ENCODE measurements at regions not wholly inside any gene's neighbourhood (a gene's known extent, or its start where the extent isn't known, plus 50 kb on each side); places are given as distances from the start of the nearest gene placed in this dataset.

DNA sequence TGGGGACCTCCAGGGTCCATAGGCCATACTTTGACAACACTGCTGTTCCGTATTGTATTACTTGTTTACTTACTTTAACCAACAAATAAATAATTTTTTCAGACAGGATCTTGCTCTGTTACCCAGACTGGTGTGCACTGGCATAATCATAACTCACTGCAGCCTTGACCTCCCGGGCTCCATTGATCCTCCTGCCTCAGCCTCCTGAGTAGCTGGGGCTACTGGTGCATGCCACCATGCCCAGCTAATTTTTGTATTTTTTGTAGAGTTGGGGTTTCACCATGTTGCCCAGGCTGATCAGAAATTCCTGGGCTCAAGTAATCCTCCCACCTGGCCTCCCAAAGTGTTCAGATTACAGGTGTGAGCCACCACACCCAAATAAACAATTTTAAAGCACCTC is 64.9 kb upstream of the C15orf39 start:
- H3K36me3 ChIP-seq: no peaks in the 10 kb centered on the region
- WGBS, 5 donors: 87 to 98% (median 96%) methylated on average over 2 of the region's 2 CpGs
- no peak for TF ChIP-seq POLR2A (IDR thresholded peaks at IDR 0.05)
- no peak for TF ChIP-seq POLR2AphosphoS5 (IDR thresholded peaks at IDR 0.05)
- no peak for TF ChIP-seq CTCF (IDR thresholded peaks at IDR 0.05)
- no peak for TF ChIP-seq EP300 (IDR thresholded peaks at IDR 0.05)

DNA sequence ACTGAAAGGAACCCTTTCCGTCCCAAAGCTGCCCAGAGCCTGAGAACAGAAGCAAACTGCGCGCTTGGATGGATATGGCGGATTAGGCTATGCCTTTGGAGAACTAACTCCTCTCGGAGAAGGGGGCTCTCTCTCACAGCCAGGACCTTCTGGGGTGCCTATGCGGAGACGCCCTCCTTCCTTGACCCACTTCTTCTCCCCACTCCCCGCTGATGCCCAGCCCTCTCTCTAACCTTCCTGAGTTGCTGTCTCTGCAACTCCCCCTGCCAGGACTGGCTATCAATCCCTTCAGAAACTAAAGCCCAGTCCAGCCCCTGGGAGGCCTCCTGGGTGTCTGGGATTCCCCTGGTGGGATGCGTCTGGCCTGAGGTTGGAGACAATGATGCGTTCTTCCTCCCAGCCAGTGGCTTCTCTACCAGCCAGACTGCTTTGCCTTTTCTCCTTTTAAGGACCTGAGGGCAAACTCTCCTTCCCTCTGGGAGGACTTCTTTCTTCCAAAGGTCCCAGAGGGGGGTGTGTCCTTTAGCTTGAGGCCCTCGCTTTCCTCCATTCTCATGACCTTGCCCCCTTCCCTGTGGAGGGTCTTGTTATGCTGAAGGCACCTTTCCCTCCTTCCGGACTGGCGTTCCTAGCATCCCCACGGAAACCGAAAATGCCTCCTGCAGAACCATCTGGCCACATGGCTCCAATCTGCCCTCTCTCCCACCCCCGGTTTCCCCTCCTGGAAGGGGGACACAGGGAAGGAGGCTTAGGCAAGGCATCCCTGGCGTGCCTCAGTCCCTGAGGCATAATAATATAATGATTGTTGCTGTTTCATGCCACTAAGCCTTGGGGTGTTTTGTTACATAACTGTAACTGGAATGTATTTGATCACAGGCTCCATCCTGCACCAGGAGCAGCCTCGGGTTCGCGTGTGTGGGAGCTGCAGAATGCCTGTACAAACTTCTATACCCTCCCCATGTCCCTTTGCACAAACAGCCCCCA is 63.4 kb upstream of the C15orf39 start:
- no peak for DNase-seq
- H3K9me3 ChIP-seq: peaks cover 12 to 30% (median 26%) of the 10 kb centered on the region in 4 donors
- no peak for TF ChIP-seq CTCF (IDR thresholded peaks at IDR 0.05)
- TF ChIP-seq POLR2A (IDR thresholded peaks at IDR 0.05): no peak
- TF ChIP-seq POLR2AphosphoS5 (IDR thresholded peaks at IDR 0.05): no peak
- no peak for TF ChIP-seq EP300 (IDR thresholded peaks at IDR 0.05)
- no peaks in the 10 kb centered on the region for H3K36me3 ChIP-seq
- intact Hi-C loops (cut with DNase I; ENCODE audit: low total_unique reads): no loop called here
- 74 to 87% (median 85%) methylated on average over 20 of the region's 20 CpGs for WGBS, 5 donors
- no peaks in the 10 kb centered on the region for H3K27me3 ChIP-seq
- no peak overlapping the region for H3K27ac ChIP-seq
- H3K4me1 ChIP-seq: no peaks in the 10 kb centered on the region
- H3K4me3 ChIP-seq: no peak overlapping the region

More for the DNA sequence above, 64.9 kb upstream of the C15orf39 start:
- H3K27ac ChIP-seq: no peak overlapping the region
- H3K4me1 ChIP-seq: no peaks in the 10 kb centered on the region
- H3K27me3 ChIP-seq: no peaks in the 10 kb centered on the region
- intact Hi-C loops (cut with DNase I; ENCODE audit: low total_unique reads): no loop called here
- peaks cover 0 to 15% (median 12%) of the 10 kb centered on the region in 4 donors for H3K9me3 ChIP-seq
- DNase-seq: no peak
- no peak overlapping the region for H3K4me3 ChIP-seq

DNA sequence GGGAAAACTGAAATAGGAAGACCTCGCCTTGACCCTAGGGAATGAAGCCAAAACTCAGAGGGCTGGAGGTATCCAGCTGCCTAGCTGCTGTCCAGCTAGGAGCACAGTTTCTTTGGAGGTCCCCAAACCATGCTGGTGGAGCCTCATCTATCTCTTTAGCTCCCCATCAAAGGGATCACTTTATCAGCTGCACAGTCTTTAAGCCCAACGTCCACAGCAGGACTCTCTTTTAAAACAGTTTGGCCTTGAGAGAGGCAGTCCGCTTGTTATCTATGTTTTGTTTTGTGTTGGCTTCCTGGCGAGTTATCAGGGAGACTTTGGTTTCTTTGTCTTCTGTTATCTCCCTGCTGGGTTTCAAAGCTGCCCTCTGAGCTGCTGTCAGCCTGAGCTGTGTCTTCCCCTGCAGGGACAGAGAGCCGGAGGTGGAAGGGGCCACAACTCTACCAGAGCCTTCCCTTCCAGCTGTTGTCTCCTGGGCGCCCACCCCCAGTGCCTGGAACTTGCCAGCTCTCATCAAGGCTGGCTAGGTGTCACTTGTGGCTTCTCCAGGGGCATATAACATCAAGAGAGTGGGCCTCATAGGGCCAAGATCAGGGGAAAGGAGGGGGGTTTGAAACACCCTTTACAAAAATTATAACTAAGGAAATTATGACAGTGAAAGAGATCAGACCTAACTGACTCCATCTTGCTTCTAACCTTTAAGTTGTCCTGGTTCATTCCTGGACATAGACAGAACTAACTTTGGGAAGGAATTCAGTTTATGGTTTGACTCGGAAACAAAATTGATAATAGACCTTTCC is 61.4 kb upstream of the C15orf39 start:
- Histone ChIP-seq H3K4me1 (no peaks in the 10 kb centered on the region), H3K27ac (no peak overlapping the region), H3K27me3 (no peaks in the 10 kb centered on the region), H3K36me3 (no peaks in the 10 kb centered on the region), H3K9me3 (peaks cover 29 to 50% (median 46%) of the 10 kb centered on the region in 4 donors), H3K4me3 (no peak overlapping the region)
- no peak for DNase-seq
- intact Hi-C loops (cut with DNase I; ENCODE audit: low total_unique reads): no loop called here
- TF ChIP-seq POLR2AphosphoS5 (IDR thresholded peaks at IDR 0.05) (no peak), POLR2A (IDR thresholded peaks at IDR 0.05) (no peak)
- 41 to 56% (median 52%) methylated on average over 7 of the region's 7 CpGs for WGBS, 5 donors

GRCh38 chr15:75142499-75142898 is 59.2 kb upstream of the C15orf39 start:
- WGBS, 5 donors: 95 to 97% (median 96%) methylated on average over 3 of the region's 3 CpGs
- intact Hi-C loops (cut with DNase I; ENCODE audit: low total_unique reads): no loop called here
- peaks cover 29 to 66% (median 54%) of the 10 kb centered on the region in 4 donors for H3K9me3 ChIP-seq

More at GRCh38 chr15:75142499-75142898, 59.2 kb upstream of the C15orf39 start:
- H3K27me3 ChIP-seq: no peaks in the 10 kb centered on the region
- H3K27ac ChIP-seq: no peak overlapping the region
- no peak overlapping the region for H3K4me3 ChIP-seq
- no peaks in the 10 kb centered on the region for H3K36me3 ChIP-seq
- no peak for DNase-seq
- TF ChIP-seq POLR2A (IDR thresholded peaks at IDR 0.05) (no peak), CTCF (IDR thresholded peaks at IDR 0.05) (no peak), EP300 (IDR thresholded peaks at IDR 0.05) (no peak), POLR2AphosphoS5 (IDR thresholded peaks at IDR 0.05) (no peak)
- H3K4me1 ChIP-seq: no peaks in the 10 kb centered on the region
